Left ventricle myocardium inferior (tissue), 1 donor: ENCODE measurements at regions not wholly inside any gene's neighbourhood (a gene's known extent, or its start where the extent isn't known, plus 50 kb on each side); places are given as distances from the start of the nearest gene placed in this dataset.
"Not testable (repeated sequence)": the region's sequence is repeated elsewhere in the genome, so short reads cannot be mapped to it uniquely, and the experiment has no call there.

ENCODE experiments used
- DNase-seq: peaks from one replicate; pipeline ENCODE4 v3.0.0-alpha.2; 2020
- H3K27ac ChIP-seq: fragments of 200-600 bp; replicated peaks from 2 replicates; pipeline ENCODE4 v1.8.0; 2021
- H3K27me3 ChIP-seq: fragments of 200-600 bp; 2 replicates; pipeline ENCODE4 v1.8.0; 2021; ENCODE audit warnings: low read depth
- H3K36me3 ChIP-seq: fragments of 200-600 bp; 2 replicates; pipeline ENCODE4 v1.8.0; 2021
- H3K4me1 ChIP-seq: fragments of 200-600 bp; 2 replicates; pipeline ENCODE4 v1.8.0; 2021
- H3K4me3 ChIP-seq: fragments of 200-600 bp; 2 replicates; pipeline ENCODE4 v1.8.0; 2021; ENCODE audit warnings: mild to moderate bottlenecking, moderate library complexity
- H3K9me3 ChIP-seq: fragments of 200-600 bp; replicated peaks from 2 replicates; pipeline ENCODE4 v1.8.0; 2021
- CTCF ChIP-seq: fragments of 200-600 bp; IDR thresholded peaks from 2 replicates; pipeline ENCODE4 v1.8.0; 2021; ENCODE audit warnings: antibody characterized with exemption, mild to moderate bottlenecking, borderline replicate concordance
- intact Hi-C: fragments of 100-400 bp; cut with micrococcal nuclease; formaldehyde crosslinking; loops from one replicate; pipeline ENCODE4 v1.11.0; 2022
- donor health status: DM: no; HTN: yes; CAD: no; lungs with severe emphysema.

GRCh38 chr9:10863476-10863875, 250.7 kb upstream of the PTPRD start:
- intact Hi-C loops, result no loop called here
- Histone ChIP-seq H3K9me3 (peaks cover under 1% of the 10 kb centered on the region), H3K36me3 (no peaks in the 10 kb centered on the region), H3K27me3 (no peaks in the 10 kb centered on the region), H3K4me1 (no peaks in the 10 kb centered on the region), H3K27ac (no peak overlapping the region), H3K4me3 (no peak overlapping the region)
- no peak for TF ChIP-seq CTCF
- no peak for DNase-seq

- Histone ChIP-seq H3K4me1 (no peaks in the 10 kb centered on the region), H3K36me3 (no peaks in the 10 kb centered on the region), H3K27ac (no peak overlapping the region), H3K9me3 (peaks cover 8% of the 10 kb centered on the region), H3K4me3 (no peak overlapping the region), H3K27me3 (no peaks in the 10 kb centered on the region)
- no peak for TF ChIP-seq CTCF
- DNase-seq, result no peak
- intact Hi-C loops, result no loop called here
These were observed 254.4 kb upstream of the PTPRD start for GRCh38 chr9:10867194-10867593.

GRCh38 chr9:10869687-10870086, 256.9 kb upstream of the PTPRD start:
- no peak overlapping the region for H3K27ac ChIP-seq
- H3K27me3 ChIP-seq, result no peaks in the 10 kb centered on the region
- H3K36me3 ChIP-seq, result no peaks in the 10 kb centered on the region
- DNase-seq, result no peak
- no peak for TF ChIP-seq CTCF
- intact Hi-C loops, result no loop called here
- H3K4me3 ChIP-seq, result no peak overlapping the region
- H3K4me1 ChIP-seq, result no peaks in the 10 kb centered on the region
- H3K9me3 ChIP-seq, result peaks cover 8% of the 10 kb centered on the region

GRCh38 chr9:10873999-10874398, 261.2 kb upstream of the PTPRD start:
- H3K9me3 ChIP-seq, result peaks cover 7% of the 10 kb centered on the region
- DNase-seq, result no peak
- intact Hi-C loops, result no loop called here
- TF ChIP-seq CTCF, result no peak
- no peaks in the 10 kb centered on the region for H3K4me1 ChIP-seq
- no peak overlapping the region for H3K27ac ChIP-seq
- H3K36me3 ChIP-seq, result no peaks in the 10 kb centered on the region
- H3K27me3 ChIP-seq, result no peaks in the 10 kb centered on the region
- no peak overlapping the region for H3K4me3 ChIP-seq

- Histone ChIP-seq H3K4me3 (no peak overlapping the region), H3K27ac (no peak overlapping the region), H3K9me3 (peaks cover 7% of the 10 kb centered on the region), H3K36me3 (no peaks in the 10 kb centered on the region), H3K4me1 (no peaks in the 10 kb centered on the region), H3K27me3 (no peaks in the 10 kb centered on the region)
- no peak for TF ChIP-seq CTCF
- no peak for DNase-seq
- intact Hi-C loops, result no loop called here
These were observed 262.9 kb upstream of the PTPRD start for GRCh38 chr9:10875752-10876151.

DNA sequence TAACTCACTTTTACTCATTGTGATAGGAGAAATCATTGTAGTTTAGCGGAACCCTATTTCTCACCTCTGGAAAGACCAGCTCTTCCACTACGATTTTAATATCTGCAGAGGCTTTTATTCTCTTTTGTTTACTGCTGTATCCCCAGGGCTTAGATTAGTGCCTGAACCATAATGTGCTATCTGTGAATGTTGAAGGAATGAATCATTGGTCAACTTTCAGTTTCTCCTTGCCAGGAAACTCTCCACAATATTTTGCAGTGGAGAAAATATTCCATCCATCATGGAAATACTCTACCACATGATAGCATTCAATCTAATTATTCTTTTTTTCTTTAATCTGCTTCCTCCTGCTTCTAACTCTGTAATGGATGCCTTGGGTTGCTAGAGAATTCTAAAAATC, 263.5 kb upstream of the PTPRD start:
- no peaks in the 10 kb centered on the region for H3K27me3 ChIP-seq
- no peaks in the 10 kb centered on the region for H3K4me1 ChIP-seq
- intact Hi-C loops, result no loop called here
- no peak for TF ChIP-seq CTCF
- H3K4me3 ChIP-seq, result no peak overlapping the region
- H3K27ac ChIP-seq, result no peak overlapping the region
- no peaks in the 10 kb centered on the region for H3K36me3 ChIP-seq
- DNase-seq, result no peak
- H3K9me3 ChIP-seq, result peaks cover 5% of the 10 kb centered on the region

GRCh38 chr9:10890266-10890665, 277.5 kb upstream of the PTPRD start:
- H3K36me3 ChIP-seq, H3K27me3 ChIP-seq, DNase-seq, intact Hi-C loops, H3K9me3 ChIP-seq, H3K4me1 ChIP-seq, H3K27ac ChIP-seq, H3K4me3 ChIP-seq: not testable (repeated sequence)
